ENCODE measurements at regions not wholly inside any gene's neighbourhood (a gene's known extent, or its start where the extent isn't known, plus 50 kb on each side); places are given as distances from the start of the nearest gene placed in this dataset.

GRCh38 chr5:37905230-37905629 lies 65.4 kb upstream of the GDNF start:
- Mint-ChIP-seq H3K9me3 (ENCODE audit: low read depth) (peaks cover 7% of the 10 kb centered on the region), H3K36me3 (ENCODE audit: insufficient read depth) (no peaks in the 10 kb centered on the region), H3K4me3 (ENCODE audit: low read depth) (no peak overlapping the region), H3K27me3 (no peaks in the 10 kb centered on the region), H3K4me1 (ENCODE audit: low read depth) (no peaks in the 10 kb centered on the region), H3K27ac (no peak overlapping the region)
- DNase-seq (ENCODE audit: low spot score, unreplicated experiment): no peak
- TF ChIP-seq CTCF (IDR thresholded peaks at IDR 0.05; ENCODE audit: unreplicated experiment): no peak

GRCh38 chr5:37902323-37902722 lies 62.5 kb upstream of the GDNF start:
- Mint-ChIP-seq H3K4me3 (ENCODE audit: low read depth) (no peak overlapping the region), H3K9me3 (ENCODE audit: low read depth) (peaks cover 7% of the 10 kb centered on the region), H3K27ac (no peak overlapping the region), H3K4me1 (ENCODE audit: low read depth) (no peaks in the 10 kb centered on the region), H3K27me3 (no peaks in the 10 kb centered on the region), H3K36me3 (ENCODE audit: insufficient read depth) (no peaks in the 10 kb centered on the region)
- TF ChIP-seq CTCF (IDR thresholded peaks at IDR 0.05; ENCODE audit: unreplicated experiment): no peak
- no peak for DNase-seq (ENCODE audit: low spot score, unreplicated experiment)

GRCh38 chr5:37900692-37901091 lies 60.9 kb upstream of the GDNF start:
- H3K27me3 Mint-ChIP-seq: no peaks in the 10 kb centered on the region
- H3K27ac Mint-ChIP-seq: no peak overlapping the region
- H3K4me1 Mint-ChIP-seq (ENCODE audit: low read depth): no peaks in the 10 kb centered on the region
- H3K4me3 Mint-ChIP-seq (ENCODE audit: low read depth): no peak overlapping the region
- H3K36me3 Mint-ChIP-seq (ENCODE audit: insufficient read depth): no peaks in the 10 kb centered on the region
- peaks cover 7% of the 10 kb centered on the region for H3K9me3 Mint-ChIP-seq (ENCODE audit: low read depth)
- no peak for DNase-seq (ENCODE audit: low spot score, unreplicated experiment)
- TF ChIP-seq CTCF (IDR thresholded peaks at IDR 0.05; ENCODE audit: unreplicated experiment): no peak

GRCh38 chr5:37899037-37899436 lies 59.2 kb upstream of the GDNF start:
- Mint-ChIP-seq H3K27ac (no peak overlapping the region), H3K27me3 (no peaks in the 10 kb centered on the region), H3K36me3 (ENCODE audit: insufficient read depth) (no peaks in the 10 kb centered on the region), H3K4me1 (ENCODE audit: low read depth) (no peaks in the 10 kb centered on the region), H3K9me3 (ENCODE audit: low read depth) (peaks cover 4% of the 10 kb centered on the region), H3K4me3 (ENCODE audit: low read depth) (no peak overlapping the region)
- no peak for TF ChIP-seq CTCF (IDR thresholded peaks at IDR 0.05; ENCODE audit: unreplicated experiment)
- DNase-seq (ENCODE audit: low spot score, unreplicated experiment): no peak

- Mint-ChIP-seq H3K4me3 (ENCODE audit: low read depth) (no peak overlapping the region), H3K9me3 (ENCODE audit: low read depth) (no peaks in the 10 kb centered on the region), H3K4me1 (ENCODE audit: low read depth) (no peaks in the 10 kb centered on the region), H3K27ac (no peak overlapping the region), H3K36me3 (ENCODE audit: insufficient read depth) (no peaks in the 10 kb centered on the region), H3K27me3 (no peaks in the 10 kb centered on the region)
- TF ChIP-seq CTCF (IDR thresholded peaks at IDR 0.05; ENCODE audit: unreplicated experiment): no peak
- DNase-seq (ENCODE audit: low spot score, unreplicated experiment): no peak
Measured at GRCh38 chr5:37896159-37896558, 56.3 kb upstream of the GDNF start.

All from progenitor cell of endocrine pancreas (in vitro differentiated cells).